Chondrocyte (in vitro differentiated cells): ENCODE measurements at regions not wholly inside any gene's neighbourhood (a gene's known extent, or its start where the extent isn't known, plus 50 kb on each side); places are given as distances from the start of the nearest gene placed in this dataset.

Source experiments
- DNase-seq: peaks from one replicate; pipeline ENCODE4 v3.0.0; 2021; ENCODE audit warnings: mixed read lengths, low spot score
- H3K27ac Mint-ChIP-seq: one replicate; pipeline ENCODE4 v1.8.0; 2021; ENCODE audit warnings: mild to moderate bottlenecking, moderate library complexity, mixed read lengths; ENCODE audit not compliant: unreplicated experiment
- H3K27me3 Mint-ChIP-seq: 2 replicates; pipeline ENCODE4 v1.8.0; 2021; ENCODE audit warnings: low read depth, mixed read lengths
- H3K36me3 Mint-ChIP-seq: 2 replicates; pipeline ENCODE4 v1.8.0; 2021; ENCODE audit warnings: low read depth, mixed read lengths
- H3K4me1 Mint-ChIP-seq: 2 replicates; pipeline ENCODE4 v1.8.0; 2021; ENCODE audit warnings: low read depth, mild to moderate bottlenecking, mixed read lengths
- H3K4me3 Mint-ChIP-seq: one replicate; pipeline ENCODE4 v1.8.0; 2021; ENCODE audit warnings: mild to moderate bottlenecking, moderate library complexity, mixed read lengths; ENCODE audit not compliant: unreplicated experiment
- H3K9me3 Mint-ChIP-seq: 2 replicates; pipeline ENCODE4 v1.8.0; 2021; ENCODE audit warnings: low read depth, mixed read lengths
- CTCF ChIP-seq: fragments of 200-600 bp; sonication (generic); IDR thresholded peaks from 2 replicates; pipeline ENCODE4 v1.5.0; 2021; ENCODE audit warnings: antibody characterized with exemption, mild to moderate bottlenecking, moderate library complexity

- Mint-ChIP-seq H3K4me3 (no peak overlapping the region), H3K4me1 (peaks cover 3% of the 10 kb centered on the region), H3K9me3 (no peaks in the 10 kb centered on the region), H3K27ac (no peak overlapping the region), H3K27me3 (no peaks in the 10 kb centered on the region), H3K36me3 (no peaks in the 10 kb centered on the region)
- peak; percentile 33 for DNase-seq
- no peak for TF ChIP-seq CTCF
Measured at GRCh38 chr14:101039031-101039754, 135.7 kb upstream of the RTL1 start.

DNA sequence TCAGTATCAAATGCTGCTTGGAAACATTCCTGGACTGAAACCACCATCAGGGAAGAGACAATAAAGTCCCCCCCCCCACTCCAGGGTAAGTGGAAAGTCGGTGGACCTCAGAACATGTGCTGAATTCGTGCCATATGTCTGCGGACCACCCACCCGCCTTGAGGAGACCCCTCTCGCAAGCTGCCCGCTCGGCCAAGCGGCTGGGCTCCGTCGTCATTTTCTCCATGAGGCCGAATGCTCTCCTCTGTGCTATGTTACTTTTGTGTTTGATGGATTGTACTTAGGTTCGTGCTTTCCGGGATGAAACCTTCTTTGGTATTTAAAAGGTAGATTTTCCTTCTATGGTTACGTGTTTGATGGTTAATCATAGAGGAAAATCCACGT is 136.2 kb upstream of the RTL1 start:
- Mint-ChIP-seq H3K4me1 (peaks cover 3% of the 10 kb centered on the region), H3K36me3 (no peaks in the 10 kb centered on the region), H3K4me3 (no peak overlapping the region), H3K27me3 (no peaks in the 10 kb centered on the region), H3K9me3 (no peaks in the 10 kb centered on the region), H3K27ac (no peak overlapping the region)
- no peak for TF ChIP-seq CTCF
- DNase-seq, result peak; percentile 46

GRCh38 chr14:101040538-101041442 is 137.3 kb upstream of the RTL1 start:
- no peaks in the 10 kb centered on the region for H3K9me3 Mint-ChIP-seq
- H3K27me3 Mint-ChIP-seq, result no peaks in the 10 kb centered on the region
- peaks cover 3% of the 10 kb centered on the region for H3K4me1 Mint-ChIP-seq
- H3K27ac Mint-ChIP-seq, result no peak overlapping the region
- H3K36me3 Mint-ChIP-seq, result no peaks in the 10 kb centered on the region
- no peak overlapping the region for H3K4me3 Mint-ChIP-seq
- peak; percentile 33 for DNase-seq
- no peak for TF ChIP-seq CTCF

DNA sequence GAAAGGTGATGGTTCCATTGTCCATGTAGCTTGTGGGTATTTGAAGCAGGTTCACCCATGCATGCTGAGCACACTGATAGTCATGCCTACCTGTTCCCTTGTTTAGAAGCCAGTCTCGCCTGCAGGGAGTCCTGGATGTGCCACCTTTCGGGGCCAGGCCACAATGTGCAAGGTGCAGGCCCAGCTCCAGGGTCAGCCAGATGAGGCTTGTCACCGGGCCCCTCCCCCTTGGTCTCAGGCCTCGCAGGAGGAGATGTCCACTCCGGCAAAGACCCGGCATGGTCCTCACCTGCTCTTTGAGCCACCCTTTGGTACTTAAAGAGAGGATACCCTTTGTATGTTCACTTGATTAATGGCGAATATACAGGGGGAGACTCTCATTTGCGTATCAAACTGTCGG is 140.4 kb upstream of the RTL1 start:
- Mint-ChIP-seq H3K4me1 (no peaks in the 10 kb centered on the region), H3K36me3 (no peaks in the 10 kb centered on the region)
- DNase-seq, result no peak

More for the DNA sequence above, 140.4 kb upstream of the RTL1 start:
- H3K9me3 Mint-ChIP-seq, result no peaks in the 10 kb centered on the region
- no peak overlapping the region for H3K4me3 Mint-ChIP-seq
- TF ChIP-seq CTCF, result no peak
- H3K27ac Mint-ChIP-seq, result no peak overlapping the region
- H3K27me3 Mint-ChIP-seq, result no peaks in the 10 kb centered on the region
